H9 (cell line): ENCODE measurements at regions not wholly inside any gene's neighbourhood (a gene's known extent, or its start where the extent isn't known, plus 50 kb on each side); places are given as distances from the start of the nearest gene placed in this dataset.

Source experiments
- DNase-seq: peaks from one replicate; pipeline ENCODE4 v3.0.0-alpha.2; 2017
- H2AFZ ChIP-seq: one replicate; pipeline ENCODE4 v1.6.1; 2013; ENCODE audit warnings: mild to moderate bottlenecking, low read length, control low read depth, moderate library complexity
- H2AK5ac ChIP-seq: 2 replicates; pipeline ENCODE4 v1.6.1; 2013; ENCODE audit warnings: low read length, control low read depth, mixed read lengths; ENCODE audit not compliant: insufficient read length
- H2BK120ac ChIP-seq: one replicate; pipeline ENCODE4 v1.6.1; 2013; ENCODE audit warnings: low read depth, mild to moderate bottlenecking, low read length, control low read depth, inconsistent platforms; ENCODE audit not compliant: poor library complexity, severe bottlenecking
- H2BK12ac ChIP-seq: 2 replicates; pipeline ENCODE4 v1.6.1; 2013; ENCODE audit warnings: low read length, control low read depth, mixed read lengths, low read depth; ENCODE audit not compliant: insufficient read length
- H2BK15ac ChIP-seq: 2 replicates; pipeline ENCODE4 v1.6.1; 2013; ENCODE audit warnings: low read depth, low read length, control low read depth
- H2BK20ac ChIP-seq: one replicate; pipeline ENCODE4 v1.6.1; 2013; ENCODE audit warnings: low read depth, mild to moderate bottlenecking, low read length, control low read depth, inconsistent platforms; ENCODE audit not compliant: poor library complexity, severe bottlenecking
- H2BK5ac ChIP-seq: 2 replicates; pipeline ENCODE4 v1.6.1; 2013; ENCODE audit warnings: low read length, control low read depth, mixed read lengths; ENCODE audit not compliant: insufficient read length
- H3K14ac ChIP-seq: 2 replicates; pipeline ENCODE4 v1.6.1; 2013; ENCODE audit warnings: low read length, control low read depth; ENCODE audit not compliant: insufficient read depth
- H3K18ac ChIP-seq: 2 replicates; pipeline ENCODE4 v1.6.1; 2013; ENCODE audit warnings: low read depth, mild to moderate bottlenecking, mixed read lengths, low read length, control low read depth; ENCODE audit not compliant: insufficient read length
- H3K23ac ChIP-seq: 2 replicates; pipeline ENCODE4 v1.6.1; 2013; ENCODE audit warnings: low read length, control low read depth, mixed read lengths, low read depth; ENCODE audit not compliant: insufficient read length
- H3K23me2 ChIP-seq: 2 replicates; pipeline ENCODE4 v1.6.1; 2013; ENCODE audit warnings: low read depth, mild to moderate bottlenecking, mixed read lengths, low read length, control low read depth; ENCODE audit not compliant: insufficient read length, poor library complexity, severe bottlenecking
- H3K27ac ChIP-seq: 2 replicates; pipeline ENCODE4 v1.5.1; 2013; ENCODE audit warnings: low read length, control low read depth, mixed read lengths, low read depth; ENCODE audit not compliant: insufficient read length
- H3K27me3 ChIP-seq: 2 replicates; pipeline ENCODE4 v1.6.1; 2013; ENCODE audit warnings: low read length, control low read depth, inconsistent platforms; ENCODE audit not compliant: insufficient read depth
- H3K4ac ChIP-seq: 2 replicates; pipeline ENCODE4 v1.6.1; 2013; ENCODE audit warnings: low read depth, mild to moderate bottlenecking, control low read depth, inconsistent platforms, low read length, moderate library complexity
- H3K4me1 ChIP-seq: 2 replicates; pipeline ENCODE4 v1.6.1; 2013; ENCODE audit warnings: low read length, control low read depth, inconsistent platforms; ENCODE audit not compliant: insufficient read depth
- H3K4me2 ChIP-seq: 2 replicates; pipeline ENCODE4 v1.6.1; 2013; ENCODE audit warnings: low read length, control low read depth, mixed read lengths; ENCODE audit not compliant: insufficient read length, insufficient read depth
- H3K56ac ChIP-seq: 2 replicates; pipeline ENCODE4 v1.6.1; 2013; ENCODE audit warnings: low read depth, mild to moderate bottlenecking, mixed read lengths, low read length, control low read depth; ENCODE audit not compliant: insufficient read length
- H3K79me1 ChIP-seq: 2 replicates; pipeline ENCODE4 v1.6.1; 2013; ENCODE audit warnings: low read depth, mild to moderate bottlenecking, moderate library complexity, low read length, control low read depth, inconsistent platforms; ENCODE audit not compliant: insufficient read depth, poor library complexity, severe bottlenecking
- H3K79me2 ChIP-seq: 2 replicates; pipeline ENCODE4 v1.6.1; 2013; ENCODE audit warnings: low read length, control low read depth, inconsistent platforms; ENCODE audit not compliant: insufficient read depth
- H3K9ac ChIP-seq: 2 replicates; pipeline ENCODE4 v1.6.1; 2013; ENCODE audit warnings: low read length, control low read depth, mixed read lengths; ENCODE audit not compliant: insufficient read length; ENCODE audit errors: extremely low read depth
- H3K9me3 ChIP-seq: one replicate; pipeline ENCODE4 v1.6.1; 2013; ENCODE audit warnings: low read depth, low read length, inconsistent platforms; ENCODE audit not compliant: control insufficient read depth
- H3T11ph ChIP-seq: one replicate; pipeline ENCODE4 v1.6.1; 2013; ENCODE audit warnings: mild to moderate bottlenecking, low read length, control low read depth, inconsistent platforms
- H4K20me1 ChIP-seq: one replicate; pipeline ENCODE4 v1.6.1; 2013; ENCODE audit not compliant: control insufficient read depth, insufficient read length, insufficient read depth
- H4K5ac ChIP-seq: 2 replicates; pipeline ENCODE4 v1.6.1; 2013; ENCODE audit warnings: low read depth, mild to moderate bottlenecking, mixed read lengths, low read length, control low read depth; ENCODE audit not compliant: insufficient read length
- H4K8ac ChIP-seq: replicated peaks from 2 replicates; pipeline ENCODE4 v1.6.1; 2013; ENCODE audit warnings: low read length, control low read depth, mixed read lengths, low read depth; ENCODE audit not compliant: insufficient read length
- H4K91ac ChIP-seq: 2 replicates; pipeline ENCODE4 v1.6.1; 2013; ENCODE audit warnings: low read depth, mild to moderate bottlenecking, moderate library complexity, mixed read lengths, low read length, control low read depth; ENCODE audit not compliant: insufficient read length
- H3K27ac Mint-ChIP-seq, 3 experiments: 2 replicates in 2 of 3; 3 replicates in 1 of 3; pipeline ENCODE4 v1.8.0; 2020 to 2021; ENCODE audit warnings: mixed read lengths in 3 of 3, mild to moderate bottlenecking in 1 of 3, moderate library complexity in 1 of 3
- H3K27me3 Mint-ChIP-seq: 2 replicates; pipeline ENCODE4 v1.8.0; 2021; ENCODE audit warnings: low read depth, mild to moderate bottlenecking, moderate library complexity, mixed read lengths
- H3K36me3 Mint-ChIP-seq, 3 experiments: 2 replicates in 2 of 3; 3 replicates in 1 of 3; pipeline ENCODE4 v1.8.0; 2020 to 2021; ENCODE audit warnings: low read depth in 3 of 3, mixed read lengths in 3 of 3; ENCODE audit not compliant: insufficient read depth in 1 of 3
- H3K4me1 Mint-ChIP-seq, 2 experiments: 2 replicates each; pipeline ENCODE4 v1.8.0; 2020; ENCODE audit warnings: mixed read lengths in 2 of 2
- H3K4me3 Mint-ChIP-seq, 2 experiments: 2 replicates in 1 of 2; 3 replicates in 1 of 2; pipeline ENCODE4 v1.8.0; 2020 to 2021; ENCODE audit warnings: mild to moderate bottlenecking in 2 of 2, mixed read lengths in 2 of 2, moderate library complexity in 1 of 2
- H3K9me3 Mint-ChIP-seq, 2 experiments: 2 replicates in 1 of 2; 3 replicates in 1 of 2; pipeline ENCODE4 v1.8.0; 2020; ENCODE audit warnings: mild to moderate bottlenecking in 2 of 2, mixed read lengths in 2 of 2, moderate library complexity in 1 of 2
- WGBS: extraction: QIAGEN DNeasy Blood & Tissue Kit; methylation state at CpG from one replicate; pipeline ENCODE4 v1.1.7; 2013; ENCODE audit warnings: missing lambda C conversion rate, low lambda C conversion rate, mixed read lengths; ENCODE audit not compliant: insufficient read length; ENCODE audit errors: extremely low coverage; 5-methylcytosine and 5-hydroxymethylcytosine counted together
- TF ChIP-seq, protein P1 (sequence below): fragments of 200-600 bp; sonication (generic); conservative IDR thresholded peaks from 3 replicates; pipeline ENCODE4 v1.8.0; 2021; ENCODE audit warnings: antibody characterized with exemption, mild to moderate bottlenecking

DNA sequence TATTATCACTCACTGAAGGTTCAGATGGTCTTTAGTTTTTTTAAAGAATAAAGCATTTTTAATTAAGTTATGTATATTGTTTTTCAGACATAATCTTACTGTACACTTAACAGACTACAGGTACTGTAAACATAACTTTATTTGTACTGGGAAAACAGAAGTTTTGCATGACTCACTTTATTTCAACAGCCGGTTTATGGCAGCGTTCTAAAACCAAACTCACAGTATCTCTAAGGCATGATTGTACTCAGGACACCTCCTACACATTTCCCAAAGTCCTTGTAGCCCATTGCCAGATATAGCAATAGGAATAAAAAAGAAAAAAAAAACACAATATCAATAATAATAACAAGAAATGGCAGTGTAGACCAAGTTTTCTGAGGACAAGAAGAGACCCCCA is 1341.4 kb downstream of the FSCB start:
- Mint-ChIP-seq H3K36me3 (no peaks in the 10 kb centered on the region), H3K4me1 (no peaks in the 10 kb centered on the region)

More for the DNA sequence above, 1341.4 kb downstream of the FSCB start:
- H3K79me1 ChIP-seq: no peaks in the 10 kb centered on the region
- H3K27ac ChIP-seq: no peak overlapping the region
- no peaks in the 10 kb centered on the region for H3K23me2 ChIP-seq
- H2AFZ ChIP-seq: no peak overlapping the region
- no peak overlapping the region for H3K27ac Mint-ChIP-seq
- TF ChIP-seq, protein P1, sequence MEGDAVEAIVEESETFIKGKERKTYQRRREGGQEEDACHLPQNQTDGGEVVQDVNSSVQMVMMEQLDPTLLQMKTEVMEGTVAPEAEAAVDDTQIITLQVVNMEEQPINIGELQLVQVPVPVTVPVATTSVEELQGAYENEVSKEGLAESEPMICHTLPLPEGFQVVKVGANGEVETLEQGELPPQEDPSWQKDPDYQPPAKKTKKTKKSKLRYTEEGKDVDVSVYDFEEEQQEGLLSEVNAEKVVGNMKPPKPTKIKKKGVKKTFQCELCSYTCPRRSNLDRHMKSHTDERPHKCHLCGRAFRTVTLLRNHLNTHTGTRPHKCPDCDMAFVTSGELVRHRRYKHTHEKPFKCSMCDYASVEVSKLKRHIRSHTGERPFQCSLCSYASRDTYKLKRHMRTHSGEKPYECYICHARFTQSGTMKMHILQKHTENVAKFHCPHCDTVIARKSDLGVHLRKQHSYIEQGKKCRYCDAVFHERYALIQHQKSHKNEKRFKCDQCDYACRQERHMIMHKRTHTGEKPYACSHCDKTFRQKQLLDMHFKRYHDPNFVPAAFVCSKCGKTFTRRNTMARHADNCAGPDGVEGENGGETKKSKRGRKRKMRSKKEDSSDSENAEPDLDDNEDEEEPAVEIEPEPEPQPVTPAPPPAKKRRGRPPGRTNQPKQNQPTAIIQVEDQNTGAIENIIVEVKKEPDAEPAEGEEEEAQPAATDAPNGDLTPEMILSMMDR: no peak
- H2BK20ac ChIP-seq: no peak overlapping the region
- WGBS: no CpG with 5 or more reads among the region's 2 CpGs
- H3K23ac ChIP-seq: no peak overlapping the region
- no peak overlapping the region for H3K14ac ChIP-seq
- H3T11ph ChIP-seq: no peak overlapping the region
- no peaks in the 10 kb centered on the region for H3K27me3 ChIP-seq
- no peaks in the 10 kb centered on the region for H3K27me3 Mint-ChIP-seq
- no peaks in the 10 kb centered on the region for H3K4me1 ChIP-seq
- H3K18ac ChIP-seq: no peak overlapping the region
- no peak overlapping the region for H2BK15ac ChIP-seq
- H4K8ac ChIP-seq: no peak overlapping the region
- DNase-seq: no peak
- no peak overlapping the region for H2BK5ac ChIP-seq
- no peak overlapping the region for H2AK5ac ChIP-seq
- no peak overlapping the region for H3K4me2 ChIP-seq
- H3K56ac ChIP-seq: no peak overlapping the region
- no peak overlapping the region for H2BK120ac ChIP-seq
- H3K79me2 ChIP-seq: no peaks in the 10 kb centered on the region
- no peak overlapping the region for H3K9ac ChIP-seq
- no peak overlapping the region for H2BK12ac ChIP-seq
- no peak overlapping the region for H3K4me3 Mint-ChIP-seq
- no peak overlapping the region for H3K4ac ChIP-seq
- no peaks in the 10 kb centered on the region for H3K9me3 ChIP-seq
- H4K5ac ChIP-seq: no peak overlapping the region
- H3K9me3 Mint-ChIP-seq: no peaks in the 10 kb centered on the region
- no peak overlapping the region for H4K91ac ChIP-seq
- H4K20me1 ChIP-seq: no peaks in the 10 kb centered on the region
